GM10266 (cell line): ENCODE measurements at regions not wholly inside any gene's neighbourhood (a gene's known extent, or its start where the extent isn't known, plus 50 kb on each side); places are given as distances from the start of the nearest gene placed in this dataset.

Experiments
- DNase-seq: peaks from one replicate; pipeline ENCODE4 v3.0.0; 2012; ENCODE audit errors: extremely low spot score
- TF ChIP-seq, protein P1 (sequence below): IDR thresholded peaks from 2 replicates; pipeline ENCODE4 v1.5.1; 2012; ENCODE audit warnings: mild to moderate bottlenecking, low read depth; ENCODE audit not compliant: control insufficient read depth, insufficient read depth; ENCODE audit errors: missing control alignments

DNA sequence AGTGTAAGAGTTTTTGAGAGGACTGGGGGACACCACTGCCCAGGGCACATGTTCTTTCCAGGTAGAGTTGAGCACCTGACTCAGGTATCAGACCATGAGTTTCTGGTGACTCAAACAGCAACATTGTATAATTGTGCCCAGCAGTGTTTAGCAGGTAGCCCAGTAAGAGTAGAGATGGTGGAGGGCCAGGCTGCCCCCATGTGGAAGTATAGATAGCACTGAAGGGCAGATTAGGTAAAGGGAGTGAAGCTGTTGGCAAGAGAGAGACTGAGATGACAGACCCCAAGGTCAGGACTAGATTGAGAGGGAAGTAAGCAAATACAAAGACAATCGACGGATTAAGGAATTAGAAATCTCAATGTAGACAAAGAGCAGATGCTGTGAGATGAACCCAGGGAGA lies 74.6 kb downstream of the TRIM42 start:
- no peak for DNase-seq
- TF ChIP-seq, protein P1, sequence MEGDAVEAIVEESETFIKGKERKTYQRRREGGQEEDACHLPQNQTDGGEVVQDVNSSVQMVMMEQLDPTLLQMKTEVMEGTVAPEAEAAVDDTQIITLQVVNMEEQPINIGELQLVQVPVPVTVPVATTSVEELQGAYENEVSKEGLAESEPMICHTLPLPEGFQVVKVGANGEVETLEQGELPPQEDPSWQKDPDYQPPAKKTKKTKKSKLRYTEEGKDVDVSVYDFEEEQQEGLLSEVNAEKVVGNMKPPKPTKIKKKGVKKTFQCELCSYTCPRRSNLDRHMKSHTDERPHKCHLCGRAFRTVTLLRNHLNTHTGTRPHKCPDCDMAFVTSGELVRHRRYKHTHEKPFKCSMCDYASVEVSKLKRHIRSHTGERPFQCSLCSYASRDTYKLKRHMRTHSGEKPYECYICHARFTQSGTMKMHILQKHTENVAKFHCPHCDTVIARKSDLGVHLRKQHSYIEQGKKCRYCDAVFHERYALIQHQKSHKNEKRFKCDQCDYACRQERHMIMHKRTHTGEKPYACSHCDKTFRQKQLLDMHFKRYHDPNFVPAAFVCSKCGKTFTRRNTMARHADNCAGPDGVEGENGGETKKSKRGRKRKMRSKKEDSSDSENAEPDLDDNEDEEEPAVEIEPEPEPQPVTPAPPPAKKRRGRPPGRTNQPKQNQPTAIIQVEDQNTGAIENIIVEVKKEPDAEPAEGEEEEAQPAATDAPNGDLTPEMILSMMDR: no peak

DNA sequence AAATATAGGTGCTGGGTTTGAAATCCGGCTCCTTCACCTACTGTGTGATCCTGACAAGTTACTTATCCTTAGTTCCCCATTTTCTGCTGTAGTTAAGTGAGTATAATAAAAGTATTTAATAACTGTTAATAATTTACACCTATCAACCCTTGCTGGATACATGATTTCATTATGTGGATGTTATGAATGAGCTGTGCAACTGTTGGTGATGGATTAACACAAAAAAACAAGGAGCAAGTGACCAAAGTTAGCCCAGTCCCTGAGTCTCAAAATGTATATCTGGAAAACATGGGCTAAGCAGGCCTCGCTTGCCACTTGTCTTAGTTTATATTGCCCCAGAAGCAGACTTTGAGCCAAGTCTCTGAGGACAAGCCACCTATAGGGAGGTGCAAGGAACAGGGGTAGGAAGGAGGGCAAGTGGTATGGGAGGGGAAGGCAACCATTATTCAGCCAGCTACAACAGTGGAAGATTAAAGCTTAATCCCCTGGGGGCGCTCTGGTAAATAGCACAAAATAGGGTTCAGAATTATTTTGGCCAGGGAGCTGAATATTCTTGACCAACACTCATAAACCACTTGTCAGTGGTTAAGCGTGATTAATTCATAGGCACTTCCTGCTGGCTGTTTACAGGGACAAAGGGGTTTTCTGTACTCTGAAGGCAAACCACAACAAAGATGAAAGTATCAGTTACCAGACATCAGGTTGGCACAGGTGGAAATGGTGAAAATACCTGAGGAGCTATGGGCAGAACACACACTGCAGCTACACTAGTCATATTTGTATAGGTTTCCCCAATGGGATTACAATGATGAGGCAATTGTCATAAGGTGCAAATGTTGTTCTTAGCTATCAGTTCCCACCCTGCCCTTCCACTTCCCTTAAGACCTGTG lies 76.2 kb downstream of the TRIM42 start:
- TF ChIP-seq, protein P1: no peak
- no peak for DNase-seq

DNA sequence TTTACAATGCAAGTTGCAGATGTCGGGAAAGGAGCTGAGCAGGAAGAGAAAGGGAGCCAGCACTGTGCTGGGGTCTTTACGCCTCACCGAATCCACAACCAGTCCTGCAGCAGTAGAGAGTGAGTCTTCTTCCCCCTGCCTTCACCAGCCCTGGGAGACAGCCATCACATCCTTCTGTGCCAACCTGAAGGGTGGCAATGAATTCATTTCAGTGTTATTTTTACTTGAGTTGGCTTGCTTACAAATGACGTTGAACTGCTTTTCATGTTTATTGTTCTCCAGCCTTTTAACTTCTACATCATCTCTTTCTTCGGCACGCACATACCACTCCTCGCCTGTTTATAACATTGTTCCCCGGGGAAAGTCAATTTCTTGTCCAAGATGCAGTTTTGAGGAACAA lies 77.1 kb downstream of the TRIM42 start:
- DNase-seq: no peak

DNA sequence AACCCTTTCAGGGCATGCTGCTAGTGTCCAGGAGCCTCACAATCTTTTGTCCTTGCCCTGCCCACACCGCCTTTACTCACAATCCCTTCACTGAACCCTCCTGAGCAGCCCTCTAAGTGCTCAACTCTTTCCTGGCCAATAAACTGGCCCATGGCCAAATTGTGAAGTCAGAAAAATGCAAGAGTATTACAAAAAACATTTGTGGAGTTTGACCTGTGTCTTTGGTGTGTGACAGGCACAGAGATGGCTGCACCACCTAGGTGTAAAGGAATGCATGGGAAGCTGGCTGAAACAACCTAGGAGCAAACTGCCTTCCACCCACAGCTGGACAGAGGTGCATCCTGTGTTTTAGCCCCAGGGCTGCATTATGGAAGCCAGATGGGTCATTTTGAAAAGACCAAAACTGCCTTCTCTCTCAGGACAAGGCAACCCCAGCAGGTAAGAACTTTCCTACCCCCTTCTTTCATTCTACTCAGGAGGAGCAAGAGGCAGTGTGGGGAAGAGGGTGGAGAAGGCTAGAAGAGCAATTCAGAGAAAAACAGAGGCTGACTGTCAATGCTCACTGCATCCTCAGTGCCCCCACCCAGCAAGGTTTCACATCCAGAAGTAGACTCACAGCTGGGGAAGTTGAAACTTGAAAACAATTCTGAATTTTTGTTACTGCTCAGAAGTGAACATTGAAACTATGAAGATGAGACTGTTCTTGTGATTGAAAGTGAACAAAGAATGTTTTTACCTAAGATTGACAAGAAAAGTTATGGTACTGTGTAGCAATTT lies 78.6 kb downstream of the TRIM42 start:
- TF ChIP-seq, protein P1: no peak
- no peak for DNase-seq

More for the DNA sequence above, 77.1 kb downstream of the TRIM42 start:
- TF ChIP-seq, protein P1: no peak

DNA sequence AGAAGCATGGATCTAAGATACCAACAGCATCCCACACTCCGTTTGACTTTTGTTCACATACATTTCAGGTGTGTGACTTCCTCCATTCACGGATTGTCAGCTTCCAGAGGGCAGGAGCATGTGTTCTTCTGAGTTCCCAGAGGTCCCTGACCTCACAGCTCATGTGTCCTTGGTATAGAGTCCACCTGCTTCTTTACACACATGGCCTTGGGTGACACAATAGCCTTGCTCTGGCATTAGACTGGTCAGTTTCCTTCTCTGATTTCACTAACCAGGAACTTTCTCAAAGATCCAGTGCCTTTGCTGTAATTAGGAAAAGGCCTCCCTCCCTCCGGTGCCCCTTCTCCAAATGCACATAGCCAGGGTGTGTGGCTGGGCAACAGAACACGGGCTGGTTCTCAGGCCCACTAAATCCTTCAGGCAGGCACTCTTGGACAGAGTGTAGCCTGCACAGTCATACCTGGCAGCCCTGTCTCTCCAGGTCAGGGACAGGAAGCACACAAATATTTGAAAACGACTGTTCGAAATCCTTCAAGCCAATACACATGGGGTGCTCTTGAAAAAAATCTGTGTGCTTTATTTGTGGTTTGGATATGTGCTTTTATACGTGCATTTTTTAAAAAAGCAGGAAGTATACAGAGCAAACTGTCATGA lies 81.1 kb downstream of the TRIM42 start:
- TF ChIP-seq, protein P1: no peak

DNA sequence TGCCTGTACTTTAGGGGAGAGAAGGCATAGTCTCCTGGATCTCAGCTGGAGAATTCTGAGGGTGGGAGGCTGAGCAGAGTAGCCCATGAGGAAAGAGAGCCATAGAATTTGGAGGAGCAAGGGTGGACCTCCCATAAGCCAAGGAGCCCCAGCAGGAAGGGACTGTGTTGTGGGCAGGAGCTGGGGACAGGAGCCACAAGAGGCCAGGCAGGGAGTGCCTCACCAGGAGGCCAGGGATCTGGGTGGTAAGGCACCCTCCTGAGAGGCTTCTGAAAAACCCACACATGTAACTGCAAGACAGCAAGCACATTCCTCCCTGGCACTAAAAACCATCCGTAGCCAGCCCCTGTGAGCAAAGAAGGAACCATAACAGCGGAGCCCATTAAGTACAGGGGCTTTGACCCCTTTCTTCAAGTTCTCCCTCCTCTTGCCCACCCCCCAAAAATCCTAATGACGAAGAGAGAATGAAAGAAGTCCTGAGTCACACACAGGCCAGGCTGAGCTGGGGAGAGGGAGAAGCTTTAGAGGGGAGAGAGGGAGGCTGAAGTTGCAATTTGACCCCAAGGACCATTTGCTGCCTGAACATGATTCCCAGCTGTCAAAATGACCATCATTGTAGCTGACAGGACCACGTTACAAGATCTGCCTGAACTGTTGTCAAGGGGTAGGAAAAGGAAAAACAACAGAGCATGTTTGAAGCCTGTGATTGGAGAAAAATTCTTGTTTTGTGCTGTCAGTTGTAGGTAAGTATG lies 82.6 kb downstream of the TRIM42 start:
- DNase-seq: no peak
- TF ChIP-seq, protein P1: no peak

More for the DNA sequence above, 81.1 kb downstream of the TRIM42 start:
- DNase-seq: no peak
